ENCODE measurements at regions not wholly inside any gene's neighbourhood (a gene's known extent, or its start where the extent isn't known, plus 50 kb on each side); places are given as distances from the start of the nearest gene placed in this dataset.

DNA sequence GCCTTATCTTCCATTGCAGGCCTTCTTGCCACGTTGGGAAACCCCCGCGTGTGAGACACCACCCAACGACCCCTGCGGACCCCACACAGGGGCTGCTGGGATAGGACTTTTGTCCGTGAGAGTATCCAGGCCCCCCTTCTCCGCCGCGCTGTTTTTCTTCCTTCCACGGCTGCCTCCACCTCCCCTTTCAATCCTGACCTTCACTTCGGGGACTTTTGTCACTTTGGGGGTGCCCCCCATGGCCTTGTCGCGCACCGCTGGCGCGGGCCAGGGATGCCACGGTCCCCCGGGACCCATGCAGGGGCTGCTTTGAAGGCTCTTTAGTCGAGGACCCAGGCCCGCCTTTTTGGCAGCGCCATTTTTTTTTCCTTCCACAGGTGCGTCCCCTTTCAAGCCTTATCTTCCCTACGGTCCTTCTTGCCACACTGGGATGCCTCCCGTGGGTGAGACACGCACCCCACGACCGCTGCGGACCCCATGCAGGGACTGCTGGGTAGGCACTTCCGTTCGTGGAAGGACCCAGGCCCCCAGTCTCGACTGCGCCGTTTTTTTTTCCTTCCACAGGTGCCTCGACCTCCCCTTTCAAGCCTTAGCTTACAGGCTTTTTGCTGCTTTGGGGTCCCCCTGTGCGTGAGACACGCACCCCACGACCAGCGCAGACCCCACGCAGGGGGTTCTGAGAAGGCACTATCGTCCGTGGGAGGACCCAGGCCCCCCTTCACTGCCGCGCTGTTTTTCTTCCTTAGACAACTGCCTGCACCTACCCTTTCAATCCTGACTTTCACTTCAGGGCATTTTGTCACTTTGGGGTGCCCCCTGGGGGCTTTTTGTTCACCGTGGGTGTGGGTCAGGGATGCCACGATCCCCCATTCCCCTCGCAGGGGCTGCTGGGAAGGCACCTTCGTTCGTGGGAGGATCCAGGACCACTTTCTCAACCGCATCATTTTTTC lies 267.4 kb downstream of the ALG10 start:
- TF ChIP-seq, protein P1, sequence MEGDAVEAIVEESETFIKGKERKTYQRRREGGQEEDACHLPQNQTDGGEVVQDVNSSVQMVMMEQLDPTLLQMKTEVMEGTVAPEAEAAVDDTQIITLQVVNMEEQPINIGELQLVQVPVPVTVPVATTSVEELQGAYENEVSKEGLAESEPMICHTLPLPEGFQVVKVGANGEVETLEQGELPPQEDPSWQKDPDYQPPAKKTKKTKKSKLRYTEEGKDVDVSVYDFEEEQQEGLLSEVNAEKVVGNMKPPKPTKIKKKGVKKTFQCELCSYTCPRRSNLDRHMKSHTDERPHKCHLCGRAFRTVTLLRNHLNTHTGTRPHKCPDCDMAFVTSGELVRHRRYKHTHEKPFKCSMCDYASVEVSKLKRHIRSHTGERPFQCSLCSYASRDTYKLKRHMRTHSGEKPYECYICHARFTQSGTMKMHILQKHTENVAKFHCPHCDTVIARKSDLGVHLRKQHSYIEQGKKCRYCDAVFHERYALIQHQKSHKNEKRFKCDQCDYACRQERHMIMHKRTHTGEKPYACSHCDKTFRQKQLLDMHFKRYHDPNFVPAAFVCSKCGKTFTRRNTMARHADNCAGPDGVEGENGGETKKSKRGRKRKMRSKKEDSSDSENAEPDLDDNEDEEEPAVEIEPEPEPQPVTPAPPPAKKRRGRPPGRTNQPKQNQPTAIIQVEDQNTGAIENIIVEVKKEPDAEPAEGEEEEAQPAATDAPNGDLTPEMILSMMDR (IDR thresholded peaks at IDR 0.05; ENCODE audit: borderline replicate concordance, control extremely low read depth, extremely low read depth, insufficient read depth, missing control alignments) = no peak
- no peak for DNase-seq (ENCODE audit: low spot score)
- in situ Hi-C loops (cut with MboI; ENCODE audit: low sequenced_read_pairs, unreplicated experiment) = no loop called here

DNA sequence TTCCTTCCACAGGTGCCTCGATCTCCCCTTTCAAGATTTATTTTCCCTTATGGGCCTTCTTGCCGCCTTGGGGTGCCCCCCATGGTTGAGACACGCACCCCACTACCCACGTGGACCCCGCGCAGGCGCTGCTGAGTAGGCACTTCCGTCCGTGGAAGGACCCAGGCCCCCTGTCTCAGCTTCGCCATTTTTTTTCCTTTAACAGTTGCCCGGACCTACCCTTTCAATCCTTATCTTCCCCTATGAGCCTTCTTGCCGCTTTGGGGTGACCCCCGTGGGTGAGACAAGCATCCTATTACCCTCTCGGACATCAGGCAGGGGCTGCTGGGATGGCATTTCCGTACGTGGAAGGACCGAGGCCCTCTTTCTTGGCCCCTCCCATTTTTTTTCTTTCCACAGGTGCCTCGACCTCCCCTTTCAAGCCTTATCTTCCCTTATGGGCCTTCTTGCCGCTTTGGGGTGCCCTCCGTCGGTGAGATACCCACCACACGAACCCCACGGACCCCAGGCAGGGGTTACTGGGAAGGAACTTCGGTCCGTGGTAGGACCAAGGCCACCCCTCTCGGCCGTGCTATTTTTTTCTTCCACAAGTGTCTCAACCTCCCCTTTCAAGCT lies 268.2 kb downstream of the ALG10 start:
- TF ChIP-seq, protein P1 (IDR thresholded peaks at IDR 0.05; ENCODE audit: borderline replicate concordance, control extremely low read depth, extremely low read depth, insufficient read depth, missing control alignments) = no peak
- in situ Hi-C loops (cut with MboI; ENCODE audit: low sequenced_read_pairs, unreplicated experiment) = no loop called here
- DNase-seq (ENCODE audit: low spot score) = no peak

DNA sequence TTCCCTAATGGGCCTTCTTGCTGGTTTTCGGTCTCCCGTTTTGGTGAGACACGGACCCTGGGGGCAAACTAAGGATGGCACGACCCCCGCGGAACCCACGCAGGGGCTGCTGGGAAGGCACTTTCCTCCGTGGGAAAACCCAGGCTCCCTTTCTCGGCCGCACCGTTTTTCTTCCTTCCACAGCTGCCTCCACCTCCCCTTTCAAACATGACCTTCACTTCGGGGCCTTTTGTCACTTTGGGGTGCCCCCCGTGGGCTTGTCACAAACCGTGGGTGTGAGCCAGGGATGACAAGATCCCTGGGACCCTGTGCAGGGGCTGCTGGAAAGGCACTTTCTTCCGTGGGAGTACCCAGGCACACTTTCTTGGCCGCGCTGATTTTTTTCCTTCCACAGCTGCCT lies 268.7 kb downstream of the ALG10 start:
- in situ Hi-C loops (cut with MboI; ENCODE audit: low sequenced_read_pairs, unreplicated experiment) = no loop called here
- DNase-seq (ENCODE audit: low spot score) = no peak
- TF ChIP-seq, protein P1 (IDR thresholded peaks at IDR 0.05; ENCODE audit: borderline replicate concordance, control extremely low read depth, extremely low read depth, insufficient read depth, missing control alignments) = no peak

DNA sequence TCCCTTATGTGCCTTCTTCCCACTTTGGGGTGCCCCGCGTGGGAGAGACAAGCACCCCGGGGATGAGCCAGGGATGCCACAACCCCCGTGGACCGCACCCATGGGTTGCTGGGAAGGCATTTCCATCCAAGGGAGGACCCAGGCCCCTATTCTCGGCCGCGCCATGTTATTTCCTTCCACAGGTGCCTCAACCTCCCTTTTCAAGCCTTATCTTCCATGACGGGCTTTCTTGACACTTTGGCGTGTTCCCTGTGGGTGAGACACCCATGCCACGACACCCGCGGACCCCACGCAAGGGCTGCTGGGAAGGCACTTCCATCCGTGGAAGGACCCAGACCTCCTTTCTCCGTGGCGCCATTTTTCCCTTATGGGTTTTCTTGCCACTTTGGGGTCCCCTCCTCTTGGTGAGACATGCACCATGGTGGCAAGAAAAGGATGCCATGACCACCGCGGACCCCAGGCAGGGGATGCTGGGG lies 269.2 kb downstream of the ALG10 start:
- TF ChIP-seq, protein P1 (IDR thresholded peaks at IDR 0.05; ENCODE audit: borderline replicate concordance, control extremely low read depth, extremely low read depth, insufficient read depth, missing control alignments) = no peak
- DNase-seq (ENCODE audit: low spot score) = no peak
- in situ Hi-C loops (cut with MboI; ENCODE audit: low sequenced_read_pairs, unreplicated experiment) = no loop called here

DNA sequence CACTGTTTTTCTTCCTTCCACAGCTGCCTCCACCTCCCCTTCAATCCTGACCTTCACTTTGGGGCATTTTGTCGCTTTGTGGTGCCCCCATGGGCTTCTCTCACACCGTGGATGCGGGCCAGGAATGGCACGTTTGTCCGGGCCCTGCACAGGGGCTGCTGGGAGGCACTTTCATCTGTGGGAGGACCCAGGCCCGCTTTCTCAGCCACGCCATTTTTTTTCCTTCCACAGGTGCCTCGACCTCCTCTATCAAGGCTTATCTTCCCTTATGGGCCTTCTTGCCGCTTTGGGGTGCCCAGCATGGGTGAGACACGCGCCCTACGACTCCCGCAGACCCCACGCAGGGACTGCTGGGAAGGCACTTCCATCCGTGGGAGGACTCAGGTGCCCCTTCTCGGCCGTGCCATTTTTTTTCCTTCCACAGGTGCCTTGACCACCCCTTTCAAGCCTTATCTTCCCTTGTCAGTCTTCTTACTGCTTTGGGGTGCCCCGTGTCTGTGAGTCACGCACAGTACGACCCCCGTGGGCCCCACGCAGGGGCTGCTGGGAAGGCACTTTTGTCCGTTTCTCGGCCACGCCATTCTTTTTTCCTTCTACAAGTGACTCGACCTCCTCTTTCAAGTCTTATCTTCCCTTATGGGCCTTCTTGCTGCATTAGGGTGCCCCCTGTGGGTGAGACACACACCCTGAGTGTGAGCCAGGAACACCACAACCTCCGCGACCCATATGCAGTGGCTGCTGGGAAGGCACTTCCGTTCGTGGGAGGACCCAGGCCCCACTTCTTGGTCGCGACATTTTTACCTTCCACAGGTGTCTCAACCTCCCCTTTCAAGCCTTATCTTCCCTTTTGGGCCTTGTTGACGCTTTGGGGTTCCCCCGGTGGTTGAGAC lies 270.7 kb downstream of the ALG10 start:
- no peak for DNase-seq (ENCODE audit: low spot score)
- in situ Hi-C loops (cut with MboI; ENCODE audit: low sequenced_read_pairs, unreplicated experiment) = no loop called here
- TF ChIP-seq, protein P1 (IDR thresholded peaks at IDR 0.05; ENCODE audit: borderline replicate concordance, control extremely low read depth, extremely low read depth, insufficient read depth, missing control alignments) = no peak

DNA sequence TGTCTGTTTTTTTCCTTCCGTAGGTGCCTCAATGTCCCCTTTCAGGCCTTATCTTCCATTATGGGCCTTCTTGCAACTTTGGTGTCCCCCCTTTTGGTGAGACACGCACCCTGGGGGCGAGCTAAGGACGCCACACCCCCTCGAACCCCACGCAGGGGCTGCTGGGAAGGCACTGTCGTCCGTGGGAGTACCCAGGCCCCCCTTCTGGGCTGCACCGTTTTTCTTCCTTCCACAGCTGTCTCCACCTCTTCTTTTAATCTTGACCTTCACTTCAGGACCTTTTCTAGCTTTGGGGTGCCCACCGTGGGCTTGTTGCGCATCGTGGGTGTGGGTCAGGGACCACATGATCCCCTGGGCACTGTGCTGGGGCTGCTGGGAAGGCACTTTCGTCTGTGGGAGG lies 271.8 kb downstream of the ALG10 start:
- DNase-seq (ENCODE audit: low spot score) = no peak
- TF ChIP-seq, protein P1 (IDR thresholded peaks at IDR 0.05; ENCODE audit: borderline replicate concordance, control extremely low read depth, extremely low read depth, insufficient read depth, missing control alignments) = no peak
- in situ Hi-C loops (cut with MboI; ENCODE audit: low sequenced_read_pairs, unreplicated experiment) = no loop called here
